ENCODE measurements at regions not wholly inside any gene's neighbourhood (a gene's known extent, or its start where the extent isn't known, plus 50 kb on each side); places are given as distances from the start of the nearest gene placed in this dataset.
A peak's percentile ranks its signal among the peaks of the same experiment; 100 is the strongest.

- H3K27ac ChIP-seq: no peak overlapping the region
- H3K36me3 ChIP-seq: no peaks in the 10 kb centered on the region
- intact Hi-C loops (cut with DNase I; ENCODE audit: low total_unique reads): no loop called here
- no peak for DNase-seq
- WGBS, 5 donors: 83 to 96% (median 88%) methylated on average over 2 of the region's 2 CpGs
- TF ChIP-seq POLR2A (IDR thresholded peaks at IDR 0.05) (no peak), CTCF (IDR thresholded peaks at IDR 0.05) (no peak), EP300 (IDR thresholded peaks at IDR 0.05) (no peak), POLR2AphosphoS5 (IDR thresholded peaks at IDR 0.05) (no peak)
- no peaks in the 10 kb centered on the region for H3K9me3 ChIP-seq
- no peaks in the 10 kb centered on the region for H3K27me3 ChIP-seq
- no peak overlapping the region for H3K4me3 ChIP-seq
- H3K4me1 ChIP-seq: peaks cover 4 to 22% (median 14%) of the 10 kb centered on the region in 4 donors
These were observed 79.1 kb upstream of the SPATA13 start for GRCh38 chr13:24081387-24081786.

GRCh38 chr13:24083141-24083540 lies 77.4 kb upstream of the SPATA13 start:
- Histone ChIP-seq H3K9me3 (no peaks in the 10 kb centered on the region), H3K4me3 (no peak overlapping the region), H3K36me3 (no peaks in the 10 kb centered on the region), H3K27me3 (no peaks in the 10 kb centered on the region), H3K4me1 (peaks cover 20 to 35% (median 27%) of the 10 kb centered on the region in 4 donors), H3K27ac (no peak overlapping the region)
- TF ChIP-seq POLR2AphosphoS5 (IDR thresholded peaks at IDR 0.05): no peak
- TF ChIP-seq POLR2A (IDR thresholded peaks at IDR 0.05): no peak
- TF ChIP-seq CTCF (IDR thresholded peaks at IDR 0.05): no peak
- no peak for TF ChIP-seq EP300 (IDR thresholded peaks at IDR 0.05)
- no peak for DNase-seq
- WGBS, 5 donors: 43 to 88% (median 78%) methylated on average over 5 of the region's 5 CpGs
- intact Hi-C loops (cut with DNase I; ENCODE audit: low total_unique reads): no loop called here

GRCh38 chr13:24083722-24084421 lies 76.6 kb upstream of the SPATA13 start:
- Histone ChIP-seq H3K4me3 (no peak overlapping the region), H3K4me1 (peaks cover 20 to 37% (median 29%) of the 10 kb centered on the region in 4 donors)
- intact Hi-C loops (cut with DNase I; ENCODE audit: low total_unique reads): no loop called here

GRCh38 chr13:24085662-24086061 lies 74.9 kb upstream of the SPATA13 start:
- Histone ChIP-seq H3K4me1 (peaks cover 20 to 37% (median 29%) of the 10 kb centered on the region in 4 donors), H3K36me3 (no peaks in the 10 kb centered on the region), H3K27me3 (no peaks in the 10 kb centered on the region), H3K9me3 (no peaks in the 10 kb centered on the region), H3K27ac (peak overlapping the region; percentile 52 to 70 (median 58)), H3K4me3 (no peak overlapping the region)
- intact Hi-C loops (cut with DNase I; ENCODE audit: low total_unique reads): no loop called here
- TF ChIP-seq POLR2AphosphoS5 (IDR thresholded peaks at IDR 0.05) (no peak), EP300 (IDR thresholded peaks at IDR 0.05) (no peak), CTCF (IDR thresholded peaks at IDR 0.05) (no peak), POLR2A (IDR thresholded peaks at IDR 0.05) (no peak)
- peak; percentile 48 to 55 for DNase-seq
- WGBS, 5 donors: 23 to 55% (median 37%) methylated on average over 4 of the region's 4 CpGs

More at GRCh38 chr13:24083722-24084421, 76.6 kb upstream of the SPATA13 start:
- 67 to 83% (median 81%) methylated on average over 15 of the region's 15 CpGs for WGBS, 5 donors
- H3K36me3 ChIP-seq: no peaks in the 10 kb centered on the region
- H3K27me3 ChIP-seq: no peaks in the 10 kb centered on the region
- DNase-seq: peak in 1 of 2 donors; percentile 32
- TF ChIP-seq CTCF (IDR thresholded peaks at IDR 0.05) (no peak), POLR2AphosphoS5 (IDR thresholded peaks at IDR 0.05) (no peak), EP300 (IDR thresholded peaks at IDR 0.05) (no peak), POLR2A (IDR thresholded peaks at IDR 0.05) (no peak)
- no peak overlapping the region for H3K27ac ChIP-seq
- no peaks in the 10 kb centered on the region for H3K9me3 ChIP-seq

Data from stomach (tissue), 8 donors.